ENCODE measurements at regions not wholly inside any gene's neighbourhood (a gene's known extent, or its start where the extent isn't known, plus 50 kb on each side); places are given as distances from the start of the nearest gene placed in this dataset.

DNA sequence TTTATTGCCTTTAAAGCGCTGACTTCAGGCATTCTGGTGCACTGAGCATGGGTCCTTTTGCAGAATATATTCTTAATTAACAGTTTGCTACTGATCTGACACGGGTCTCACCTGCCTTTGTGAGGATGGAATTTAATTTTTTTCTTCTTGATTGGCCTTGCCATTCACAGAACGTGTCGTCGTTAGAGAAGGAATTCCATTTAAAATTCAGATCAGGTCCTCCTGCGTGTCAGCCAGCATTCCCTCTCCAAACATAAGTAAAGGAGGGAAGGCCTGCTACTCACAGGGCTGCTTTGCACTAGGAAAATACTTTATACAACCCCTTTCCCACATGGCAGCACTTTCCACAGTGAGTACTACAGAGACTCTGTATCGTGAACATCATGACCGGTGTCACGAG lies 492.7 kb downstream of the NTRK3 start:
- Histone ChIP-seq H3K9ac (ENCODE audit: low read length) (no peak overlapping the region), H3K4me3 (ENCODE audit: low read length) (no peak overlapping the region), H3K36me3 (ENCODE audit: insufficient read depth, low read length) (no peaks in the 10 kb centered on the region), H3K79me2 (replicated peaks; ENCODE audit: insufficient read depth, low read length) (no peaks in the 10 kb centered on the region), H3F3A (ENCODE audit: insufficient read depth, low read length, poor library complexity, severe bottlenecking) (no peaks in the 10 kb centered on the region), H3K9me3 (ENCODE audit: low read length) (no peaks in the 10 kb centered on the region), H4K20me1 (ENCODE audit: insufficient read depth) (no peaks in the 10 kb centered on the region), H3K27me3 (ENCODE audit: insufficient read depth, low read depth, low read length) (no peaks in the 10 kb centered on the region), H3K9me2 (ENCODE audit: insufficient read depth, low read length) (no peaks in the 10 kb centered on the region), H3K4me2 (ENCODE audit: low read length) (no peak overlapping the region), H3K27ac (ENCODE audit: low read length) (no peak overlapping the region), H2AFZ (ENCODE audit: low read depth, low read length) (no peak overlapping the region)
- TF ChIP-seq TAF1 (IDR thresholded peaks at IDR 0.05; ENCODE audit: low read depth) (no peak), RAD21 (conservative IDR thresholded peaks at IDR 0.05) (no peak), CTCF (IDR thresholded peaks at IDR 0.05; ENCODE audit: poor library complexity, severe bottlenecking) (no peak), SMC3 (conservative IDR thresholded peaks at IDR 0.05; ENCODE audit: poor library complexity) (no peak), MXI1 (conservative IDR thresholded peaks at IDR 0.05; ENCODE audit: poor library complexity, severe bottlenecking) (no peak), EP300 (conservative IDR thresholded peaks at IDR 0.05; ENCODE audit: poor library complexity, severe bottlenecking) (no peak), POLR2AphosphoS5 (IDR thresholded peaks at IDR 0.05) (no peak)
- TF ChIP-seq, protein P1, sequence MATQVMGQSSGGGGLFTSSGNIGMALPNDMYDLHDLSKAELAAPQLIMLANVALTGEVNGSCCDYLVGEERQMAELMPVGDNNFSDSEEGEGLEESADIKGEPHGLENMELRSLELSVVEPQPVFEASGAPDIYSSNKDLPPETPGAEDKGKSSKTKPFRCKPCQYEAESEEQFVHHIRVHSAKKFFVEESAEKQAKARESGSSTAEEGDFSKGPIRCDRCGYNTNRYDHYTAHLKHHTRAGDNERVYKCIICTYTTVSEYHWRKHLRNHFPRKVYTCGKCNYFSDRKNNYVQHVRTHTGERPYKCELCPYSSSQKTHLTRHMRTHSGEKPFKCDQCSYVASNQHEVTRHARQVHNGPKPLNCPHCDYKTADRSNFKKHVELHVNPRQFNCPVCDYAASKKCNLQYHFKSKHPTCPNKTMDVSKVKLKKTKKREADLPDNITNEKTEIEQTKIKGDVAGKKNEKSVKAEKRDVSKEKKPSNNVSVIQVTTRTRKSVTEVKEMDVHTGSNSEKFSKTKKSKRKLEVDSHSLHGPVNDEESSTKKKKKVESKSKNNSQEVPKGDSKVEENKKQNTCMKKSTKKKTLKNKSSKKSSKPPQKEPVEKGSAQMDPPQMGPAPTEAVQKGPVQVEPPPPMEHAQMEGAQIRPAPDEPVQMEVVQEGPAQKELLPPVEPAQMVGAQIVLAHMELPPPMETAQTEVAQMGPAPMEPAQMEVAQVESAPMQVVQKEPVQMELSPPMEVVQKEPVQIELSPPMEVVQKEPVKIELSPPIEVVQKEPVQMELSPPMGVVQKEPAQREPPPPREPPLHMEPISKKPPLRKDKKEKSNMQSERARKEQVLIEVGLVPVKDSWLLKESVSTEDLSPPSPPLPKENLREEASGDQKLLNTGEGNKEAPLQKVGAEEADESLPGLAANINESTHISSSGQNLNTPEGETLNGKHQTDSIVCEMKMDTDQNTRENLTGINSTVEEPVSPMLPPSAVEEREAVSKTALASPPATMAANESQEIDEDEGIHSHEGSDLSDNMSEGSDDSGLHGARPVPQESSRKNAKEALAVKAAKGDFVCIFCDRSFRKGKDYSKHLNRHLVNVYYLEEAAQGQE (IDR thresholded peaks at IDR 0.05; ENCODE audit: borderline replicate concordance): no peak

DNA sequence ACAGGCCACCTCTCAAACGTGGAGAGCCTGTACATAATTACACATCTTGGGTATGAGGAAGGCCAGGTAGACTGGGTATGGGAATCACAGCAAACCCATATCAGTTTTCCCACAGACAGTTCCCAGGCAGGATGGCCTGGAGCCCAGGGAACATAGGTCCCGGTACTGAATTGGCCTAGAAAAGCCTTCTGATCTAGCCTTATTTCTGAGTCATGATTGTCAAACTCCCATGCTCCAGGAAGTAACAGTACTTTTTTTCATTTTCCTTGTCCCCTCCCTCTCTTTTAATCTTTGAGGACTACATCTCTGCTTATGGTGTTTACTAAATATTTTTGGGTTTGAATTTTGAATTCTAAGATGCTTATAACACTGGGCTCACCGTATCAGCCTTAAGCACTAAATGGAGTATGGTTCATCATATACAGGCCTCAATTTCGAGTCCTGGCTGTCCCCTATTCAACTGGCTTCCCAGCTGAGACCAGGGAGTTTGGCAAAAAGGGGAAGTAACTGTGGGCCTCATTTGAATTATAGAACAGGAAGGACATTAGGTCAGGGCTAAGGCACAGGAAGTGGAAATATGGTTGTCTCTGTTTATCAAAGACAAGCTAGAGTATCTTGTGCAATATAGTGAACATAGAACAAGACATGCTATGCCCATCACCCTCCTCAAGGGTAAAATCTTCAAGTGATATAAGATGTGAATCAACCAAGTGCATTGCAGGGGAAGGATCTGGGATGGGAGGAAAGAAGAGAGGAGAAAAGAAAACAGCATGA lies 494.6 kb downstream of the NTRK3 start:
- TF ChIP-seq EP300 (conservative IDR thresholded peaks at IDR 0.05; ENCODE audit: poor library complexity, severe bottlenecking): no peak
- Histone ChIP-seq H3K9me2 (ENCODE audit: insufficient read depth, low read length) (no peaks in the 10 kb centered on the region), H4K20me1 (ENCODE audit: insufficient read depth) (no peaks in the 10 kb centered on the region), H3K27me3 (ENCODE audit: insufficient read depth, low read depth, low read length) (no peaks in the 10 kb centered on the region), H3K27ac (ENCODE audit: low read length) (no peak overlapping the region), H3K4me2 (ENCODE audit: low read length) (no peak overlapping the region), H3F3A (ENCODE audit: insufficient read depth, low read length, poor library complexity, severe bottlenecking) (no peaks in the 10 kb centered on the region), H3K9me3 (ENCODE audit: low read length) (no peaks in the 10 kb centered on the region), H3K4me3 (ENCODE audit: low read length) (no peak overlapping the region), H3K36me3 (ENCODE audit: insufficient read depth, low read length) (no peaks in the 10 kb centered on the region), H3K79me2 (replicated peaks; ENCODE audit: insufficient read depth, low read length) (no peaks in the 10 kb centered on the region), H3K9ac (ENCODE audit: low read length) (no peak overlapping the region), H2AFZ (ENCODE audit: low read depth, low read length) (no peak overlapping the region)

Data from neural cell (in vitro differentiated cells).